Germinal center (tissue), 1 donor: ENCODE measurements at regions not wholly inside any gene's neighbourhood (a gene's known extent, or its start where the extent isn't known, plus 50 kb on each side); places are given as distances from the start of the nearest gene placed in this dataset.

Source experiments
- DNase-seq: peaks from one replicate; pipeline ENCODE4 v3.0.0; 2012; ENCODE audit warnings: mixed read lengths, low spot score

DNA sequence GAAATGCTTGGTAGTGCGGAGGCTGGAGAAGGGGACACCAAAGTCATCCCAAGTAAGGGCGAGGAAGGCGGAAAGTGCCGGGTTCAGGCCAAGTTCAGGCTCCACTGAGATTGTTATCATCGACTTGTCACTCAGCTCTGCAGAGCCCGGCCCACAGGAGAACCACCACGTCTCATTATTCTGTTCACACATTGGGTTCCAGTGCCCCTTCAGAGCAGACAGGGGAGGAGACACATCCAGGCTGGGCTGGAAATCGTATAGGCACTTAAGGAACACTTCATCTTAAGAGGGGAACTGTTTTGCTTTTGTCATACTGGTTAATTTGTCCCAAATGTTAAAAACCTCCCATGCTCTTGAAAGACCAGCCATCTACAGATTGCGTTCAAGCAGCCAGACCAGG, 118.3 kb upstream of the ADAMTS18 start:
- no peak for DNase-seq

GRCh38 chr16:77555126-77555525, 120.3 kb upstream of the ADAMTS18 start:
- DNase-seq = no peak

DNA sequence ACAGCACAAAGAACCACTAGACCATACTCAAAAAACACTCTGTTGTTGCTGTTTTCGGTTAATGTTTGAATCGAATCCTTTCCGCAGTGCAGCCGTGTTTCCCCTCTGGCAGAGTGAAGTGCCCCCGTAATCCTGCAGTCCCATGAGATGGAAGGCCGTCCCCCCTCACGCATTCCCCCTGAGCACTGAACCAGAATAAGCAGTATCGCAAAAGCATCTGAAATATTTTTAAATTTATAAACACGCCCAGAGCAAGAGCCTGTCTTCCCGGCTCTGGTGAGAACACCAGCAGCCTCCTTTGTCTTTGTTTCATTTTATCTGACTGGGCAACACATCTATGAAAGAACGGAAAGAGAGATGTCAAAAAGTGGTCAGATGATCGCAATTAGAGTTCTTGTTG, 121.0 kb upstream of the ADAMTS18 start:
- DNase-seq = no peak

- DNase-seq = no peak
Measured at GRCh38 chr16:77556201-77556873, 121.5 kb upstream of the ADAMTS18 start.

- no peak for DNase-seq
Measured at GRCh38 chr16:77557385-77557784, 122.6 kb upstream of the ADAMTS18 start.

DNA sequence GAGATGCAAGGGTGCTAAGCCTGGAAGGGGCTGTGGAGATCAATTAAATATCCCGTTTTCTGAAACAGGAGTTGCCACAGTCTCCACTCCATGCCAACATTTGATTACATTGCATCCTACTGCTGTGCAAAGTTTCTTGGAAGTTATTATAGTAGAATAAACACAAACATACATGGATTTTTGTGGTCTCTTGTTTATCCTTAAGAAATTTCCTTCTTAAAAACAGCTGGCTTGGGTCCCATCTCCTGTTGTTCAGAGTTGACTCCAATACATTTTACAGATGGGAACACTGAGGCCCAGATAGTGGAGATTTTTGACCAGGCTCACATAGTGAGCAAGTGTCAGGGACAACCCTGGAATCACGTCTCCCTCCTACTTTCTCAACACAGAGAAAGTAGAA, 124.0 kb upstream of the ADAMTS18 start:
- no peak for DNase-seq

DNA sequence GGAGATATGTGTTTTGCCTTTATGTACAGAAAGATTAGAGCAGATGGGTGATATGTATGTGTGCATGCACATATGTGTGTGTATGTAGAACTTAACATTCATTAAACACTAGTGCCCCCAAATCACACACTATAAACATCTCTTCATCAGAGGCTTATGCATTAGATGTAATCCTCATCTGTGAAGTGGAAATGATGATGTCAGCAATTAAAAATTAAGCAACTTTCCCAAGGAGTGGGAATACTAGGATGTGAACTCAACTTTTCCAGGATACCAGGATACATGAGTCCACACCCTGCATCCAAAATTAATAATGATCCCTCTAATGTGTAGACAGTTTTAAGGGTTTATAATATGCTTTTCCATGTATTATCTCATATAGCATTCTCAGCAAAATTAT, 127.7 kb upstream of the ADAMTS18 start:
- no peak for DNase-seq

DNA sequence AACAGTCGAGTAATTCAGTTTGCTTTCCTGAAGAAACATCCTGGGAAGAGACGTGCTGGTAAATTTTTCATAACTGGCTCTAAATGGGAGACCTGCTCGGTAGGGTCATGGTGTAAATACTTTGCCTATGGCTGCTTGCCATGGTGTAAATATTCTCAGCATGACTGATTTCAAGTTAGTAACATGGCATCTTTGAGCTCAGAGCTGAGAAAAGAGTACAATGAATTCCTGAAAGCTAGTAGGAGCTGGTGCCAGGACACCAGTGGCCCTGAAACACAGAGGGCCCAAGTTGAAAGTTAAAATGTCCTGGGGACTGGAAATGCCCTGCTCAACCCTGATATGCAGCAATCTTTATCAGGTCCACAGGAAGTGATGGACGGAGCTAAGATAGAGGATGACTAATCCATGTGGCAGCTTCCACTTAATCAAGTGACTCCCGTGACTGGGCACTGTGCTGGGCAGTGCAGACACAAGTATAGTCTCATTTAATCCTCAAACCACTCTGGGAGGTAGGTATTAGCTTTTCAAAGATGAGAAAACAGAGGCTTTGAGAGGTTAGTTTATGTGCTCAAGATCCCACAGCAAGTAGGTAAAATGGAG, 130.1 kb upstream of the ADAMTS18 start:
- DNase-seq = no peak

GRCh38 chr16:77569406-77569805, 134.6 kb upstream of the ADAMTS18 start:
- no peak for DNase-seq

- DNase-seq = no peak
Measured at GRCh38 chr16:77570574-77570973, 135.7 kb upstream of the ADAMTS18 start.

DNA sequence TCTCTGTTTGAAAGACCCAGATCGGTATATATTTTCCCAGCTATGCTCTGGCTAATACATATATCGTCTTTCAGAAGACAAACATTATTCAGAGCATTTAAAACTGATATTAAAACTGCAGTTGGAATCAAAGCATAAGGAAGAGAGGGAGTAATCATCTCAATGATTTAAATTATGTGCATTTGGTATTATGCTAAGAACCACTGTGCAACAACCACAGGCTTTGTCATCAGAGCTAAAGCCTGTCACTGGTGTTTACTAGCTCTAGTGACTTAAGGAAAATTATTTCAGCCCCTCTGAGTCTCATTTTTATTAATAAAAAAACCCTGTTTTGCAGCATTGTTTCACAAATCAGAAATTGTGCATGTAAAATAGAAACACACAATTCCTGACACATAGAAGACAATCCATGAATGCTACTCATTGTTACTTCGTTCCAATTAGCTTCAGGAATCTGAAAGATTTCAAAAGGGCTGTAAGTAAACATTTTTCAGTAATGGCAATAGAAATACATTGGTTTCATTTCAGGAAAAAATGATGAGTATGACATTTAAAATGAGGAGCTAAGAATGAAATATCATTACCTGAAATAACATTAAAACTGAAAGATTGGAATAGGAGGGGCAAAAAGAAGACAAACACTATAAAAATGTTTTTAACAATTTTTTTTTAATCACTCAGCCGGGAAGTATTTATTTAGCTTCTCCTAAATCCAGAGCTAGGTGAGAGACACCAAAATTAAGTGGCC, 136.5 kb upstream of the ADAMTS18 start:
- DNase-seq = no peak

DNA sequence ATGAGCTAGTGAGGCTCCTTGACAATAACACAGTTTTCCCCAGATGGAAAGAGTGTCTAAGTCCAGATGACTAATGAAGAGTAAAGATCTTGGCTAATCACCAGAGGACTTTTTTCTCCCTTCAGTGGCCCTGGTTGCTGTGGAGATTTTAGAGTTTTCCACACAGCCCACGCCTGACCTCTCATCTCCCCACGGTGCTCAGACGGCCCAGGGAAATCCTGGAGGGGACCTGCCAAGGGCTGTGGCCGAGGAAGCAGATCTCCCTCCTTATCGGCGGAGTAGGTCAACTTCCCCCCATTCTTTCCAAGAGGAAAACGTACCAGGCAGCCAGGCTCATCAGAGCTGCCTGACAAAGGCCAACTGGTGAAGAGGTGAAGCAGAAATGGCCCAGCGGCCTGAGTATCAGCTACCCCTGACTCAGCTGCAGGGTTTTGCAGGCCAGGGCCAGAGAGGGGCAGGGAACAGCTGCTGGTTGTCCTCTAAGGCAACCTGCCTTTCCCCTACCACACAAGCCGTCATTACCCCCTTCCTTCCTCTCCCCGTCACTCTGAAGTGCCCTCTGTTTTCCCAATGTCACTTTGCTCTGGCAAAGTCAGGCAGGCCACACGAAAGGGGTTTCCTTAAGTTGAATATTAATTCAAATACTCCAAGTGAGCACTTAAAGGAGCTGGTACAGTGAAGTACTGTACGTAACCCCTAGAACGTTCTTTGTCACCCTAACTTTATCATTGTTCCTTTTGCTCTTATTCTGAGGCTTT, 140.2 kb upstream of the ADAMTS18 start:
- DNase-seq = no peak

- DNase-seq = no peak
Measured at GRCh38 chr16:77579351-77579891, 142.9 kb upstream of the NUDT7 start.

DNA sequence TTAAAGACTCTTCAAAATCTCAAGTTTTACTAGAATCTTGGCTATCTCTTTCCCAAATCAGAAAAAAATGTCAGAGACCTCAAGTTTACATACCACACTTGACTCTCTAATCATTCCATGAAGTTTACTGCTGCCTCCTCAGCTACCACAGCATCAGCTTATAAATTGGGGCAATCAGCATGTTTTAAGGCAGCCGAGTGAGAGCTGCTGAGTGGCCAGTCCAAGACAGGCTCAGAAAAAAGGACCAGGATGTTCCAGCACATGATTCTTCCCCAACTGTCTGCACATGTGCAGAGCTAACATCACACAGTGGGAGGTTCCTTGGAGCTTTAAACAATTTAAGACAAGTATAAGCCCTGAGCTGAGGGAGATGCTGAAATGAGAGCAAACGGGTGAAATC, 140.6 kb upstream of the NUDT7 start:
- DNase-seq = no peak

DNA sequence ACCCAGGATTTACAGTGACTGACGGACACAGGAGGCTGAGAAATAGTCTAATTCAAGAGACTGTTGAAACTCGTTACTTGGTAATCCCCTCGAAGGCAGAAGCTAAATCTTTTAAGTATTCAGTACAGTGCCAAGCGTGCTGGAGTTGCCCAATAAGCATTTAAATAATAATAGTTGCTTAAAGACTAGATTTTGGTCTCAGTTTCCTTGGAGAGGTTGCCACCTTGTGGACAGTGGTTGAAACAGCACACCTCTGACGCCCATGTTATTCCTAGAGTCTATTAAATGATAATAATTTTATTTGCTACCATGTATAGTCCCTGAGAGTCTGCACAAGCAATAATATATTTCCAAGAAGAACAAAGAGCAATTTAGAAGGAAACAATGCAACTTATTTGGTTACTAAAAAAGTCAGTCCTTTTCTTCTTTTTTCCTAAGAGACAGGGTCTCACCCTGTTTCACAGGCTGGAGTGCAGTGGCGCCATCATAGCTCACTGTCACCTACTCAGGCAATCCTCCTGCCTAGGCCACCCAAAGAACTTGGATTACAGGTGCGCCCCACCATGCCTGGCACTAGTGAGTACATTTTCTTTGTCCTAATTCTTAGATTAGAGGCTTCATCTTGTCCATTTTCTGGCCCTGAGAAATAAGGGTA, 138.0 kb upstream of the NUDT7 start:
- peak; percentile 35 for DNase-seq

DNA sequence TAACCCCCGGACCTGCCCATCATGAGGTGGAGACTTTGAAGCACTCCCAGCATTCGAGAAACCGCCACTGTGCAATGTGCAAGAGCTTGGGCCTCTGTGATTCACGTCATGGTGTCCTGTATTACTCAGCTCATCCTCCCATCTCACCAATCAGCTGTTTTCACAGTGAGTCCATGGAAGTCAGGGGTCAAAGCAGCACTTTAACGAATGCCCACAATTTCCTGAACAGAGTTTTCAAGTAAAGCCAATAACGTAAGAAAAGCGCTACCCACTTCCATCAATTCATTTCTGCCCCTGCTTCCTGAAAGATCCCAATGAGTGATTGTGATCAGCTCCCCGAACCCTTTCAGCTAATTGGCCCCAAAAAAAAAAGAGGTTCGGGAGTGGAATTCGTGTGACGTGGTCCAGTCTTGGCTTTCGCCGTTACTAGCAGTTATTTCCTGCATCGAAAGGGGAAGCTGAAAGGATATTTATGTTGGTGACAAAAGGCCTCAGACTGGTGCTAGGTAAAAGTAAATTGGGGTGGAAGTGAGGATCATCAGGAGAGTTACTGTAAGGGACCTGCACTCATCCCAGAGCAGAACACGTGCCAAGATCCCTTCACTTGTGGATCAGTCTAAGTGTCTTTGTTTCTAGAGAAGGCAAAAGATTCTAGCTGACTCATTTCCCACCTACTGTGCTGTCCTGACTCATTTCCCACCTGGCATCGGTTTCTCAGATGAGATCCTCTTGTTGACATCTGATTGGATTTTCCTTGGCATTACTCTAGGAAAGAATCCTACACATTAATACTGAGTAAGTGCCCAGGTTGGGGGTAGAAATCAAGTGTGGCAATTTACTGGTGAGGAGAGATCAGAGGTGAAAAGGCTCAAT, 136.7 kb upstream of the NUDT7 start:
- no peak for DNase-seq

- no peak for DNase-seq
Measured at GRCh38 chr16:77588389-77588788, 133.9 kb upstream of the NUDT7 start.

DNA sequence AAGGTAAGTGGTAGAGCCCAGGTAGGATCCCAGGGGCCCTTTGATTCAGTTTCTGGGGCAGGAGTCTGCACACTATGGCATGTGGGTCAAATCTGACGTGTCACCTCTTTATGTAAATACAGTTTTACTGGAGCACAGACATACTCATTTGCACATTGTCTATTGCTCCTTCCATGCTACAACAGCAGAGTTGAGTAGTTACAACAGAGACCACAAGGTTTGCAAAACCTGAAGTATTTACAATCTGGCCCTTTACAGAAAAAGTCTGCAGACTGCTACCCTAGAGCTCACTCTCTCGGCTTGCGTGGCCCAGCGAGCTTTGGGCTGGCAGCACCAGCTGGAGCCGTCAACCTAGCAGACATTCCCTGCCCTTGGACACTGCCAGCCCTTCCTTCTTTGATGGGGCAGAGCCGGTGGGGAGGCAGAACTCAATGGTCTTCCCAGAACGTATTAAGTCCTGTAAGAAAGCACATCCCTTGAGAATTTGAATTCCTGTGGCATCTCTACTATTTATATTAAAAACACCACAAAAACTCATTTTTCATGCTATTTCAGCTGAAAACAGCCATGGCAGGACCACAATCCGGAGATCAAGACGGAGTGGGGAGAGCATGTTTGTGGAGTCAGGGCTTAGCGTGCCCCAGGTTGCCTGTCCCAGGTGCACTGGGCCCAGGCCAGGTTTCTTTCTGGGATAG, 133.1 kb upstream of the NUDT7 start:
- DNase-seq = no peak

DNA sequence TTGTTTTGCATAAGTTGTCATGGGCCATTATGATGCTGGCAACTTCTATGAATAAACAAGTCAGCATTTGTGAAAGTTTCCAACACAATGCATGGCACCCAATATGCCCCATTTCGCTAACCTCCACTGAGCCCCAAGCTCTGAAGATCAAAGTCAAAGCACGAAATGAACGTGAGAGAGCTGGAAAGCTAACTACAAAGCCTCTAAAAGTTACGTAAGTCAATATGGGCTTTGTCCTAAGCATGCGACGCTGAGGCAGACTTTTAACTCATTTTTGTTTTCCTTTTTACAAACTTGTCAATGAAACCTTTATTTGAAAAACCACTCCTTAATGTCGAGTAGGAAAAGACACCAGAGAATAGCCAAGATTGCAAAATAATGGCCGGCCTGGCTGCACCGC, 131.6 kb upstream of the NUDT7 start:
- no peak for DNase-seq

GRCh38 chr16:77591347-77591746, 131.0 kb upstream of the NUDT7 start:
- DNase-seq = no peak
